IMR-90 (cell line): ENCODE measurements at regions not wholly inside any gene's neighbourhood (a gene's known extent, or its start where the extent isn't known, plus 50 kb on each side); places are given as distances from the start of the nearest gene placed in this dataset.

ENCODE experiments used
- ATAC-seq: fragments of 200-7000 bp; cut with Tn5 transposase; 2 replicates; pipeline ENCODE4 v1.9.1; 2020; ENCODE audit warnings: low read depth, mild to moderate bottlenecking, moderate library complexity
- BruUV-seq: library from RNA; stranded (reverse); fragments of 400-500 nt; replicated peaks from 2 replicates; lab custom pipeline; 2021; lab: Mats Ljungman, UMichigan
- CTCF ChIA-PET: fragments of 300-600 bp; formaldehyde crosslinking; extraction: SDS; loops from one replicate; lab custom pipeline; 2021; ENCODE audit warnings: antibody characterized with exemption; lab: Yijun Ruan, JAX
- POLR2A ChIA-PET: fragments of 300-600 bp; sonication (Branson Sonifier 250); formaldehyde crosslinking; loops from one replicate; lab custom pipeline; 2022; ENCODE audit warnings: antibody characterized with exemption; ENCODE audit not compliant: unreplicated experiment; lab: Charles Lee
- DNase-seq: peaks from one replicate; pipeline ENCODE4 v3.0.0; 2013
- H2AFZ ChIP-seq: replicated peaks from 2 replicates; pipeline ENCODE3; 2013; ENCODE audit warnings: low read length, mild to moderate bottlenecking; ENCODE audit not compliant: poor library complexity
- H2AK5ac ChIP-seq: 2 replicates; pipeline ENCODE4 v1.6.1; 2013; ENCODE audit warnings: low read depth, low read length, inconsistent platforms
- H2AK9ac ChIP-seq: replicated peaks from 2 replicates; pipeline ENCODE3; 2013; ENCODE audit warnings: mild to moderate bottlenecking, low read depth, low read length, moderate library complexity; ENCODE audit not compliant: poor library complexity
- H2BK120ac ChIP-seq: 2 replicates; pipeline ENCODE4 v1.6.1; 2013; ENCODE audit warnings: low read depth, low read length, inconsistent platforms
- H2BK15ac ChIP-seq: 3 replicates; pipeline ENCODE4 v1.6.1; 2013; ENCODE audit warnings: low read depth, low read length, inconsistent platforms
- H2BK20ac ChIP-seq: 2 replicates; pipeline ENCODE4 v1.6.1; 2013; ENCODE audit warnings: low read depth, mild to moderate bottlenecking, inconsistent platforms, low read length, moderate library complexity
- H2BK5ac ChIP-seq: 2 replicates; pipeline ENCODE4 v1.6.1; 2013; ENCODE audit warnings: mild to moderate bottlenecking, low read depth, low read length, inconsistent platforms; ENCODE audit not compliant: poor library complexity, severe bottlenecking
- H3K14ac ChIP-seq: replicated peaks from 2 replicates; pipeline ENCODE4 v1.6.1; 2013; ENCODE audit warnings: low read depth, low read length, inconsistent platforms
- H3K18ac ChIP-seq: 2 replicates; pipeline ENCODE4 v1.6.1; 2013; ENCODE audit warnings: low read depth, low read length, control low read depth
- H3K23ac ChIP-seq: 2 replicates; pipeline ENCODE4 v1.6.1; 2013; ENCODE audit warnings: low read depth, low read length, inconsistent platforms
- H3K27ac ChIP-seq: 2 replicates; pipeline ENCODE4 v1.5.1; 2013; ENCODE audit warnings: mild to moderate bottlenecking, control low read depth, low read length; ENCODE audit not compliant: insufficient read depth
- H3K27me3 ChIP-seq: 2 replicates; pipeline ENCODE4 v1.6.1; 2013; ENCODE audit warnings: low read length; ENCODE audit not compliant: control insufficient read depth, insufficient read depth
- H3K36me3 ChIP-seq: 2 replicates; pipeline ENCODE4 v1.6.1; 2013; ENCODE audit warnings: low read length, mixed read lengths; ENCODE audit not compliant: control insufficient read depth, insufficient read depth
- H3K4ac ChIP-seq: 2 replicates; pipeline ENCODE4 v1.6.1; 2013; ENCODE audit warnings: low read depth, low read length, inconsistent platforms
- H3K4me1 ChIP-seq: 2 replicates; pipeline ENCODE4 v1.6.1; 2013; ENCODE audit warnings: low read length, mixed read lengths; ENCODE audit not compliant: control insufficient read depth, insufficient read depth
- H3K4me2 ChIP-seq: 2 replicates; pipeline ENCODE4 v1.6.1; 2013; ENCODE audit warnings: low read depth, mild to moderate bottlenecking, control low read depth, low read length, moderate library complexity
- H3K4me3 ChIP-seq: 2 replicates; pipeline ENCODE4 v1.5.1; 2013; ENCODE audit warnings: low read depth, mild to moderate bottlenecking, control low read depth, low read length, moderate library complexity; ENCODE audit not compliant: insufficient read depth
- H3K56ac ChIP-seq: 2 replicates; pipeline ENCODE4 v1.6.1; 2013; ENCODE audit warnings: low read length, inconsistent platforms; ENCODE audit not compliant: insufficient read depth; ENCODE audit errors: extremely low read depth
- H3K79me1 ChIP-seq, 2 experiments: 2 replicates each; pipeline ENCODE4 v1.6.1; 2013; ENCODE audit warnings: low read length in 2 of 2, inconsistent platforms in 1 of 2, low read depth in 1 of 2
- H3K9ac ChIP-seq: 2 replicates; pipeline ENCODE4 v1.6.1; 2013; ENCODE audit warnings: low read depth, low read length, control low read depth
- H3K9me1 ChIP-seq: 2 replicates; pipeline ENCODE4 v1.6.1; 2013; ENCODE audit warnings: low read length, inconsistent platforms; ENCODE audit not compliant: insufficient read depth
- H3K9me3 ChIP-seq: 2 replicates; pipeline ENCODE4 v1.6.1; 2013; ENCODE audit warnings: low read length; ENCODE audit not compliant: control insufficient read depth, insufficient read depth
- H4K20me1 ChIP-seq: 2 replicates; pipeline ENCODE4 v1.6.1; 2013; ENCODE audit warnings: low read length, inconsistent platforms; ENCODE audit not compliant: insufficient read depth
- H4K5ac ChIP-seq: 2 replicates; pipeline ENCODE4 v1.6.1; 2013; ENCODE audit warnings: mild to moderate bottlenecking, low read depth, low read length, control low read depth
- H4K8ac ChIP-seq, 2 experiments: 2 replicates each; pipeline ENCODE4 v1.6.1; 2013; ENCODE audit warnings: low read depth in 2 of 2, low read length in 2 of 2, control low read depth in 1 of 2, inconsistent platforms in 1 of 2
- H4K91ac ChIP-seq: 2 replicates; pipeline ENCODE4 v1.6.1; 2013; ENCODE audit warnings: low read depth, low read length, inconsistent platforms; ENCODE audit not compliant: insufficient read depth
- BHLHE40 ChIP-seq: fragments of 150-350 bp; IDR thresholded peaks from 2 replicates; pipeline ENCODE4 v1.6.1; 2016; ENCODE audit warnings: mild to moderate bottlenecking, low read depth, low read length
- CEBPB ChIP-seq: IDR thresholded peaks from 2 replicates; pipeline ENCODE4 v1.6.1; 2012; ENCODE audit warnings: low read depth, low read length, improper control_type of control experiment
- CHD1 ChIP-seq: IDR thresholded peaks from 2 replicates; pipeline ENCODE4 v1.6.1; 2012; ENCODE audit warnings: low read depth, low read length, improper control_type of control experiment
- CTCF ChIP-seq: conservative IDR thresholded peaks from 2 replicates; pipeline ENCODE4 v1.5.1; 2012; ENCODE audit warnings: mild to moderate bottlenecking, low read depth, low read length, improper control_type of control experiment
- ELK1 ChIP-seq: fragments of 150-350 bp; IDR thresholded peaks from 2 replicates; pipeline ENCODE4 v1.6.1; 2016; ENCODE audit warnings: low read depth, mild to moderate bottlenecking, low read length, moderate library complexity, borderline replicate concordance
- FOS ChIP-seq: fragments of 150-350 bp; IDR thresholded peaks from 2 replicates; pipeline ENCODE4 v1.6.1; 2016; ENCODE audit warnings: low read depth, low read length
- MAFK ChIP-seq: IDR thresholded peaks from 2 replicates; pipeline ENCODE4 v1.6.1; 2012; ENCODE audit warnings: low read depth, low read length, improper control_type of control experiment
- MAZ ChIP-seq: IDR thresholded peaks from 2 replicates; pipeline ENCODE4 v1.6.1; 2012; ENCODE audit warnings: low read depth, mild to moderate bottlenecking, low read length, improper control_type of control experiment, moderate library complexity, borderline replicate concordance
- MXI1 ChIP-seq: IDR thresholded peaks from 2 replicates; pipeline ENCODE4 v1.6.1; 2012; ENCODE audit warnings: low read depth, mild to moderate bottlenecking, low read length, moderate library complexity, borderline replicate concordance
- NFE2L2 ChIP-seq: fragments of 150-350 bp; IDR thresholded peaks from 2 replicates; pipeline ENCODE4 v1.6.1; 2016; ENCODE audit warnings: low read depth, mild to moderate bottlenecking, low read length
- POLR2A ChIP-seq: IDR thresholded peaks from 2 replicates; pipeline ENCODE4 v1.6.1; 2012; ENCODE audit warnings: mild to moderate bottlenecking, low read depth, low read length
- RAD21 ChIP-seq: IDR thresholded peaks from 2 replicates; pipeline ENCODE4 v1.6.1; 2012; ENCODE audit warnings: low read length, improper control_type of control experiment
- RCOR1 ChIP-seq: IDR thresholded peaks from 2 replicates; pipeline ENCODE4 v1.6.1; 2012; ENCODE audit warnings: mild to moderate bottlenecking, low read length, improper control_type of control experiment; ENCODE audit not compliant: insufficient replicate concordance
- RFX5 ChIP-seq: IDR thresholded peaks from 2 replicates; pipeline ENCODE4 v1.8.0; 2012; ENCODE audit warnings: low read depth, mild to moderate bottlenecking, low read length, moderate library complexity
- SMC3 ChIP-seq: fragments of 150-350 bp; IDR thresholded peaks from 2 replicates; pipeline ENCODE4 v1.6.1; 2016; ENCODE audit warnings: low read depth, mild to moderate bottlenecking, antibody characterized with exemption, low read length, moderate library complexity
- USF2 ChIP-seq: fragments of 150-350 bp; IDR thresholded peaks from 2 replicates; pipeline ENCODE4 v1.6.1; 2017; ENCODE audit warnings: mild to moderate bottlenecking, antibody characterized with exemption, low read length, low read depth
- WGBS, 2 experiments: methylation state at CpG; one replicate each; pipeline versions ENCODE4 v1.1.5 to v1.1.7; 2013; ENCODE audit warnings: missing lambda C conversion rate in 2 of 2; ENCODE audit not compliant: insufficient read length in 1 of 2; ENCODE audit errors: extremely low coverage in 2 of 2; 5-methylcytosine and 5-hydroxymethylcytosine counted together
- dilution Hi-C: fragments of 300-500 bp; cut with HindIII; formaldehyde crosslinking; loops from one replicate; pipeline ENCODE4 v1.14.3; 2018; ENCODE audit warnings: low sequenced_read_pairs; ENCODE audit not compliant: unreplicated experiment
- in situ Hi-C: fragments of 300-500 bp; cut with MboI; formaldehyde crosslinking; loops from 3 replicates; pipeline ENCODE4 v1.14.3; 2019; ENCODE audit warnings: low sequenced_read_pairs, inconsistent platforms, mixed read lengths
- intact Hi-C: fragments of 100-400 bp; cut with micrococcal nuclease; formaldehyde crosslinking; loops from 2 replicates; pipeline ENCODE4 v1.10.0; 2022

GRCh38 chr20:17158701-17159100, 68.1 kb upstream of the PCSK2 start:
- POLR2A ChIA-PET, result no interaction called here
- no peak overlapping the region for H2AK5ac ChIP-seq
- TF ChIP-seq MAZ (no peak), RFX5 (no peak), USF2 (no peak), CEBPB (no peak), ELK1 (no peak), FOS (no peak), MAFK (no peak), MXI1 (no peak), NFE2L2 (no peak), RCOR1 (no peak), POLR2A (no peak), CTCF (no peak), RAD21 (no peak), CHD1 (no peak), BHLHE40 (no peak), SMC3 (no peak)
- no peaks in the 10 kb centered on the region for H3K9me1 ChIP-seq
- H4K91ac ChIP-seq, result no peak overlapping the region
- no TSS peak for BruUV-seq
- intact Hi-C loops (no loop called here), in situ Hi-C loops (no loop called here), dilution Hi-C loops (no loop called here)
- H3K4me3 ChIP-seq, result no peak overlapping the region
- H2AFZ ChIP-seq, result no peak overlapping the region
- H4K5ac ChIP-seq, result no peak overlapping the region
- DNase-seq (no peak), ATAC-seq (no peak)
- no peaks in the 10 kb centered on the region for H3K27me3 ChIP-seq
- H3K18ac ChIP-seq, result no peak overlapping the region
- CTCF ChIA-PET, result interaction anchor here (0.6 kb wide), 1 partner anchor 357 kb away, joined by 3 read pairs; no protein-coding TSS in a partner anchor
- H3K23ac ChIP-seq, result no peak overlapping the region
- H3K4me2 ChIP-seq, result no peak overlapping the region
- H2AK9ac ChIP-seq, result no peak overlapping the region
- no peak overlapping the region for H2BK15ac ChIP-seq
- H3K9ac ChIP-seq, result no peak overlapping the region
- WGBS, 2 experiments, result no CpG with 5 or more reads among the region's 2 CpGs
- no peak overlapping the region for H3K14ac ChIP-seq
- no peak overlapping the region for H2BK120ac ChIP-seq
- H3K27ac ChIP-seq, result no peak overlapping the region
- no peak overlapping the region for H4K8ac ChIP-seq
- no peak overlapping the region for H2BK5ac ChIP-seq
- H2BK20ac ChIP-seq, result no peak overlapping the region
- H4K20me1 ChIP-seq, result no peaks in the 10 kb centered on the region
- no peaks in the 10 kb centered on the region for H3K79me1 ChIP-seq
- H3K4ac ChIP-seq, result no peak overlapping the region
- no peak overlapping the region for H3K56ac ChIP-seq
- H3K36me3 ChIP-seq, result no peaks in the 10 kb centered on the region
- H3K4me1 ChIP-seq, result no peaks in the 10 kb centered on the region
- H3K9me3 ChIP-seq, result no peaks in the 10 kb centered on the region
